KMS-11 (cell line): ENCODE measurements at regions not wholly inside any gene's neighbourhood (a gene's known extent, or its start where the extent isn't known, plus 50 kb on each side); places are given as distances from the start of the nearest gene placed in this dataset.

ENCODE experiments used
- H2AFZ ChIP-seq: fragments of 200-600 bp; sonication (generic); 2 replicates; pipeline ENCODE4 v1.6.1; 2016; ENCODE audit warnings: antibody characterized with exemption, mixed run types, low read depth
- H3K27ac ChIP-seq: fragments of 200-600 bp; sonication (generic); 2 replicates; pipeline ENCODE4 v1.6.1; 2016; ENCODE audit warnings: mild to moderate bottlenecking, mixed run types
- H3K27me3 ChIP-seq: fragments of 200-600 bp; sonication (generic); 2 replicates; pipeline ENCODE4 v1.6.1; 2017; ENCODE audit warnings: mild to moderate bottlenecking, low read depth, mixed run types, moderate library complexity; ENCODE audit not compliant: insufficient read depth
- H3K36me3 ChIP-seq: fragments of 200-600 bp; sonication (generic); 2 replicates; pipeline ENCODE4 v1.6.1; 2017; ENCODE audit warnings: mild to moderate bottlenecking, mixed run types; ENCODE audit not compliant: insufficient read depth
- H3K4me1 ChIP-seq: fragments of 200-600 bp; sonication (generic); 2 replicates; pipeline ENCODE4 v1.6.1; 2016; ENCODE audit warnings: mild to moderate bottlenecking, low read depth, mixed run types; ENCODE audit not compliant: poor library complexity, severe bottlenecking
- H3K4me2 ChIP-seq: fragments of 200-600 bp; sonication (generic); 2 replicates; pipeline ENCODE4 v1.7.0; 2016; ENCODE audit warnings: mild to moderate bottlenecking, mixed run types
- H3K4me3 ChIP-seq: fragments of 200-600 bp; sonication (generic); IDR thresholded peaks from 2 replicates; pipeline ENCODE4 v1.6.1; 2017; ENCODE audit warnings: low read depth, low read length, mixed read lengths; ENCODE audit not compliant: insufficient read depth
- H3K79me2 ChIP-seq: fragments of 200-600 bp; sonication (generic); 2 replicates; pipeline ENCODE4 v1.6.1; 2016; ENCODE audit warnings: low read depth, mixed run types; ENCODE audit not compliant: insufficient read depth
- H3K9ac ChIP-seq: fragments of 200-600 bp; sonication (generic); 2 replicates; pipeline ENCODE4 v1.6.1; 2016; ENCODE audit warnings: mild to moderate bottlenecking, mixed run types
- H4K20me1 ChIP-seq: fragments of 200-600 bp; sonication (generic); 2 replicates; pipeline ENCODE4 v1.6.1; 2016; ENCODE audit warnings: mild to moderate bottlenecking, mixed run types; ENCODE audit not compliant: insufficient read depth
- TF ChIP-seq, protein P1 (sequence below): fragments of 200-600 bp; sonication (generic); conservative IDR thresholded peaks from 2 replicates; pipeline ENCODE4 v1.6.1; 2017; ENCODE audit warnings: low read depth, mild to moderate bottlenecking, antibody characterized with exemption, low read length, moderate library complexity, mixed read lengths

DNA sequence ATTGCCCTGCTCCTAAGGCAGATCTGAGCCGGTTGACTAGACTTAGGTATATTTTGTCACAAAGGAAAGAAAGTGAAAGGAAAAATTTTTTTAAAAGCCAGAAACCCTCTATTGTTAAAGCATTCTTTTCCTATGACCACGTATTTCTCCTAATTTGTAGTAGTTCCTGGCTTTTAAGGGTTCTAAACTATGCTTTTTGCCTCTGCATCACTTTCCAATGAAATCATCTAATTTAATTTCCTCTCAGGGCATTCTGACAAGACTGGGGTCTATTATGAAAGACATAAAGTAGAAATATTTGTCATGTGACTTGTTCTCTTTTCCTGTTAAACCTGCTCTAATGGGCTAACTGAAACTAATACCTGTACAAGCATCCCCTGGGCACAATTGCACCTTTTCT lies 233.0 kb upstream of the PRR20A start:
- H2AFZ ChIP-seq = no peak overlapping the region
- H3K27me3 ChIP-seq = no peaks in the 10 kb centered on the region
- H4K20me1 ChIP-seq = no peaks in the 10 kb centered on the region
- H3K27ac ChIP-seq = no peak overlapping the region
- TF ChIP-seq, protein P1, sequence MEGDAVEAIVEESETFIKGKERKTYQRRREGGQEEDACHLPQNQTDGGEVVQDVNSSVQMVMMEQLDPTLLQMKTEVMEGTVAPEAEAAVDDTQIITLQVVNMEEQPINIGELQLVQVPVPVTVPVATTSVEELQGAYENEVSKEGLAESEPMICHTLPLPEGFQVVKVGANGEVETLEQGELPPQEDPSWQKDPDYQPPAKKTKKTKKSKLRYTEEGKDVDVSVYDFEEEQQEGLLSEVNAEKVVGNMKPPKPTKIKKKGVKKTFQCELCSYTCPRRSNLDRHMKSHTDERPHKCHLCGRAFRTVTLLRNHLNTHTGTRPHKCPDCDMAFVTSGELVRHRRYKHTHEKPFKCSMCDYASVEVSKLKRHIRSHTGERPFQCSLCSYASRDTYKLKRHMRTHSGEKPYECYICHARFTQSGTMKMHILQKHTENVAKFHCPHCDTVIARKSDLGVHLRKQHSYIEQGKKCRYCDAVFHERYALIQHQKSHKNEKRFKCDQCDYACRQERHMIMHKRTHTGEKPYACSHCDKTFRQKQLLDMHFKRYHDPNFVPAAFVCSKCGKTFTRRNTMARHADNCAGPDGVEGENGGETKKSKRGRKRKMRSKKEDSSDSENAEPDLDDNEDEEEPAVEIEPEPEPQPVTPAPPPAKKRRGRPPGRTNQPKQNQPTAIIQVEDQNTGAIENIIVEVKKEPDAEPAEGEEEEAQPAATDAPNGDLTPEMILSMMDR = no peak
- H3K36me3 ChIP-seq = no peaks in the 10 kb centered on the region
- H3K9ac ChIP-seq = no peak overlapping the region
- H3K79me2 ChIP-seq = no peaks in the 10 kb centered on the region
- no peak overlapping the region for H3K4me2 ChIP-seq
- H3K4me1 ChIP-seq = no peaks in the 10 kb centered on the region
- H3K4me3 ChIP-seq = no peak overlapping the region

DNA sequence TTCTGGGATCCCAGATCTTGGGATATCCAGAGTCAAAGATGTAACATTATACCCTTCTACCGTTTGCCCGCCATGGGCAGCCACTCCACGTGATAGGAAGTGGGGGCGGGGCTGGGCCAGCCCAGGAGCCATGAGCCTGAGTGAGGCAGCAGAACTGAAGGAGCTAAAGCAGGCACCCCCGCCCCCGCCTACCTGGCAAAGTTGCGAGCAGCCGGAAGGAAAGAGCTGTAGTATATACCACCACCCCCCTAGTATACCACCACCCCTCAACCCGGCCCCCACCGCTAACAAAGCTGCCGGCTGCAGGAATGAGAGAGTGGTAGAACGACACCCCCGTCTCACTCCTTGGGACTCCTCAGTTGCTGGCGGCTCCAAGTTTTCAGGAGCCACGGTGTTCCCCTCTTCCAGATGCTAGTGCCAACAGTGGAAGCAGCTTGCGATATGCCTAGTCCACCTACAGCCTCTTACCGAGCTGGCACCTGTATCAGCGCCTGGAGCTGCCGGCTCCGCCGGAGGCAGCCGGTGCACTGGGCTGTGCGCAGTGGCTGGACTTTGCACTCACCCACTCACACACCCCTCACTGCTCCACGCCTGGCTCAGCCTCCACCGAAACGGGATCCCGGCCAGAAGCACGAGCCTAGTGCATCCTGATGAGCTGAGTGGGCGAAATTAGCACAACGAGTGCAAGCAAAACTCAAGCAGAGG lies 230.7 kb upstream of the PRR20A start:
- Histone ChIP-seq H3K79me2 (no peaks in the 10 kb centered on the region), H3K27ac (no peak overlapping the region), H3K4me2 (no peak overlapping the region), H3K27me3 (no peaks in the 10 kb centered on the region), H2AFZ (no peak overlapping the region), H3K9ac (no peak overlapping the region), H3K4me1 (no peaks in the 10 kb centered on the region), H3K36me3 (no peaks in the 10 kb centered on the region), H4K20me1 (no peaks in the 10 kb centered on the region), H3K4me3 (no peak overlapping the region)
- TF ChIP-seq, protein P1 = no peak

DNA sequence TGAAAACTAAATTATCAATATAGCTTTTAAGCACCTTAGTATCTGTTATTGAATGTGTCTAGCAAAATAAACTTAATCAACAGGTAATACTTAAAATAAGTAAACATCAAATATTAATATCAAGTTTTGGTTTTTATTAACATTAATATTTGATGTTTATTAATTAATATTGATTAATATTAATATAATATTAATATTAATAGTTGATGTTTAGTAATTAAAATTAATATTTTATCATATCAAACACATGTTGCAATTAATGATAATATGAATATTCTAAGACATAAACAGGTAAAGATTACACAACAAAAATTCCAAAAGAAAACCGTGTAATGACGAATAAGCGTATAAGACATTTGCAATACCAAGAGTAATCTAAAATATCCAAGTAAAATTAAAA lies 222.8 kb upstream of the PRR20A start:
- Histone ChIP-seq H3K79me2 (no peaks in the 10 kb centered on the region), H3K4me2 (no peak overlapping the region), H3K4me3 (no peak overlapping the region), H3K36me3 (no peaks in the 10 kb centered on the region), H3K9ac (no peak overlapping the region), H4K20me1 (no peaks in the 10 kb centered on the region), H3K27me3 (no peaks in the 10 kb centered on the region), H2AFZ (no peak overlapping the region), H3K4me1 (no peaks in the 10 kb centered on the region), H3K27ac (no peak overlapping the region)
- TF ChIP-seq, protein P1 = no peak

DNA sequence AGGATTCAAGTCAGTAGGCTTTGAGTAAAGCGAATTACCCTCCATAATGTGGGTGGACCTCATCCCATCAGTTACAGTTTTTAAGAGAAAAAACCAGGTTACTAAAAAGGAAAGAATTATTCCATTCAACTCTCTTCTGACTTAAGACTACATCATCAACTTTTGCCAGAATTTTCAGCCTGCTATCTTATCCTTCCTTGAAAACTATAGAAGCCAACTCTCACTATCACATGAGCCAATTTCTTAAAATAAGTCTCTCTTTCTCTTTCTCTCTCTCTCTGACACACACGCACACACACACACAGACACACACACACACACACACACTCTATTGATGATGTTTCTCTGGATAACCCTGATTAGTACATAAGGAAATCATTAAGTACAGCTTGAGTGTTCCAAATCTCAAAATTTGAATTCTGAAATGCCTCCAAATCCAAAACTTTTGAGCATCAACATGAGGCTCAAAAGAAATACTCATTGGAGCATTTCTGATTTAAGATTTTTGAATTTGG lies 217.0 kb upstream of the PRR20A start:
- Histone ChIP-seq H3K4me1 (no peaks in the 10 kb centered on the region), H3K27ac (no peak overlapping the region), H3K4me3 (no peak overlapping the region), H3K4me2 (no peak overlapping the region), H3K9ac (no peak overlapping the region), H3K27me3 (no peaks in the 10 kb centered on the region), H4K20me1 (no peaks in the 10 kb centered on the region), H3K36me3 (no peaks in the 10 kb centered on the region), H2AFZ (no peak overlapping the region), H3K79me2 (no peaks in the 10 kb centered on the region)
- TF ChIP-seq, protein P1 = no peak
